Transverse colon (tissue), 4 donors: ENCODE measurements at regions not wholly inside any gene's neighbourhood (a gene's known extent, or its start where the extent isn't known, plus 50 kb on each side); places are given as distances from the start of the nearest gene placed in this dataset.

Experiments used
- CTCF ChIP-seq, 5 experiments: fragments of 200-600 bp in 3 of 5; fragments of 450-650 bp in 2 of 5; sonication (generic) in 3 of 5; IDR thresholded peaks; 1 replicate in 2 of 5; 2 replicates in 3 of 5; pipeline ENCODE4 v1.5.1; 2016 to 2017; ENCODE audit warnings: antibody characterized with exemption in 5 of 5, inconsistent platforms in 3 of 5, mild to moderate bottlenecking in 2 of 5, moderate library complexity in 1 of 5
- POLR2A ChIP-seq: fragments of 450-650 bp; IDR thresholded peaks from one replicate; pipeline ENCODE4 v1.6.1; 2016; ENCODE audit warnings: antibody characterized with exemption, mild to moderate bottlenecking, moderate library complexity
- POLR2AphosphoS5 ChIP-seq, 3 donors: sonication (generic); formaldehyde crosslinking; IDR thresholded peaks; one replicate each; pipeline ENCODE4 v1.6.1; 2016; ENCODE audit warnings: antibody characterized with exemption in 3 of 3

DNA sequence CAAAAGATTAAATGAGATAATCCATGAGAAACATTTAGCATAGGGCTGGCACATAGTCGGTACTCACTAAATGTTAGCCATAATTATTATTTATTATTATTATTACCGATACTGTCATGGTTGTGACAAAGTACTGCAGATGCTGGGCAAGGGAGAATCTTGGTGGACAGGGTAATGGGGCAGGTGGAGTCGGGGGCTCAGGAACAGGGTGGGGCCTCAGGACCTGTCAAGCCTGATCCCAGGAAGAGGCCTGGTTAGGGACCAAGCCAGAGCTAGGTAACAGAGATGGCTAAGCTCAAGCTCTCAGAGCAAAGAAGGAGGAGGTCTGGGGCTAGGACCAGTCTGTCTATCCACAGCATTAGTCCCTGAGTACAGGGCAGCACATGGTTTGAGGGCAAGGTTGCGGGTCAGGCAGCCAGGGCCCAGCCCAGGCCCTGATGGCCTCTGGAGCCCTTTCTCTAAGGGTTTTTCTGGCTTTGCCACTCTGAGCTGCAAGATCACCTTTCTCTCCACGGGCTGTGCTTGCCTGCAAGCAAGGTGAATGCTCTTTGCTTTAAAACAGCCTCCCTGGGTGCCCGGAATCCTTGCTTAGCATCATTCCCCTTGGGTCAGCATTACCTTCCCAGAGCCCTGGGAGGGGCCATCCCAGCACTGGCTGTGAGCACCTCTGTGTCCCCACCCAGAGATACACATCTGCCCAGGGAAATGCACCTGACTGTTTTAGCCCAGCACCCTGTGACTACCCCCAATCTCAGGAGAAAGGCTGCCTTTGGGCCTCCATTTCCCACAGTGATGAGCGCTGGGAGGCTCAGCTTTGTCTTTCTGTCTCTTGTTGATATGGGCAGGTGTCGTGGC lies 572.0 kb downstream of the PTPRU start:
- TF ChIP-seq CTCF (IDR thresholded peaks at IDR 0.05) = no peak
- no peak for TF ChIP-seq POLR2A
- no peak for TF ChIP-seq POLR2AphosphoS5 (IDR thresholded peaks at IDR 0.05)
